CD14-positive monocyte (primary cell): ENCODE measurements at regions not wholly inside any gene's neighbourhood (a gene's known extent, or its start where the extent isn't known, plus 50 kb on each side); places are given as distances from the start of the nearest gene placed in this dataset.

Experiments used
- DNase-seq, 3 donors: peaks; one replicate each; pipeline ENCODE4 v3.0.0-alpha.2; 2011 to 2022
- H2AFZ ChIP-seq: 2 replicates; pipeline ENCODE4 v1.6.0; 2012; ENCODE audit warnings: mild to moderate bottlenecking, low read depth, low read length, inconsistent platforms; ENCODE audit not compliant: insufficient read depth, poor library complexity, severe bottlenecking
- H3K27ac ChIP-seq, 2 donors: 1 replicate in 1 of 2; 2 replicates in 1 of 2; pipeline ENCODE4 v1.5.1; 2012 to 2013; ENCODE audit warnings: low read length in 2 of 2, control low read depth in 1 of 2, inconsistent platforms in 1 of 2, low read depth in 1 of 2, mild to moderate bottlenecking in 1 of 2
- H3K27me3 ChIP-seq, 2 donors: one replicate each; pipeline versions ENCODE4 v1.6.0 to v1.6.1; 2011 to 2013; ENCODE audit warnings: low read length in 2 of 2; ENCODE audit not compliant: control insufficient read depth in 2 of 2, insufficient read depth in 2 of 2
- H3K36me3 ChIP-seq, 2 donors: replicated peaks in 1 of 2; 1 replicate in 1 of 2; 2 replicates in 1 of 2; pipeline versions ENCODE4 v1.5.1 to v1.6.1; 2012 to 2013; ENCODE audit warnings: low read length in 2 of 2, control low read depth in 1 of 2, inconsistent platforms in 1 of 2, mild to moderate bottlenecking in 1 of 2; ENCODE audit not compliant: insufficient read depth in 2 of 2, control insufficient read depth in 1 of 2
- H3K4me1 ChIP-seq, 2 donors: 1 replicate in 1 of 2; 2 replicates in 1 of 2; pipeline versions ENCODE4 v1.5.1 to v1.6.1; 2012 to 2013; ENCODE audit warnings: low read length in 2 of 2, control low read depth in 1 of 2, inconsistent platforms in 1 of 2, mild to moderate bottlenecking in 1 of 2, moderate library complexity in 1 of 2; ENCODE audit not compliant: insufficient read depth in 2 of 2, control insufficient read depth in 1 of 2
- H3K4me2 ChIP-seq: replicated peaks from 2 replicates; pipeline ENCODE3; 2012; ENCODE audit warnings: low read length, moderate library complexity, mild to moderate bottlenecking; ENCODE audit not compliant: poor library complexity, severe bottlenecking; ENCODE audit errors: extremely low read depth
- H3K4me3 ChIP-seq, 3 experiments: fragments of 200-600 bp in 1 of 3; sonication (generic) in 1 of 3; replicated peaks in 1 of 3; 1 replicate in 2 of 3; 2 replicates in 1 of 3; pipeline ENCODE4 v1.5.1; 2011 to 2013; ENCODE audit warnings: low read length in 3 of 3, mild to moderate bottlenecking in 3 of 3, control low read depth in 2 of 3, low read depth in 2 of 3, inconsistent platforms in 1 of 3, moderate library complexity in 1 of 3
- H3K79me2 ChIP-seq: 2 replicates; pipeline ENCODE4 v1.6.0; 2012; ENCODE audit warnings: mild to moderate bottlenecking, control low read depth, inconsistent platforms, low read length, moderate library complexity; ENCODE audit not compliant: insufficient read depth
- H3K9ac ChIP-seq: 2 replicates; pipeline ENCODE4 v1.6.0; 2017; ENCODE audit warnings: low read length, mild to moderate bottlenecking; ENCODE audit not compliant: insufficient read depth, poor library complexity, severe bottlenecking
- H3K9me3 ChIP-seq, 2 donors: replicated peaks in 1 of 2; 1 replicate in 1 of 2; 2 replicates in 1 of 2; pipeline versions ENCODE4 v1.5.1 to v1.6.1; 2012 to 2013; ENCODE audit warnings: low read length in 2 of 2, control low read depth in 1 of 2; ENCODE audit not compliant: control insufficient read depth in 1 of 2, insufficient read depth in 1 of 2
- H4K20me1 ChIP-seq: 2 replicates; pipeline ENCODE4 v1.6.0; 2012; ENCODE audit warnings: mild to moderate bottlenecking, low read length, control low read depth, moderate library complexity; ENCODE audit not compliant: insufficient read depth
- H3K27ac Mint-ChIP-seq, 7 donors: one replicate each; pipeline ENCODE4 v1.8.0; 2020; ENCODE audit warnings: mild to moderate bottlenecking in 7 of 7, mixed read lengths in 7 of 7, moderate library complexity in 6 of 7, inconsistent platforms in 2 of 7
- H3K27me3 Mint-ChIP-seq, 3 donors: one replicate each; pipeline ENCODE4 v1.8.0; 2021 to 2022; ENCODE audit warnings: low read depth in 3 of 3, mild to moderate bottlenecking in 3 of 3, mixed read lengths in 3 of 3, moderate library complexity in 3 of 3, inconsistent platforms in 1 of 3
- H3K36me3 Mint-ChIP-seq, 2 donors: one replicate each; pipeline ENCODE4 v1.8.0; 2020; ENCODE audit warnings: mixed read lengths in 2 of 2, inconsistent platforms in 1 of 2, mild to moderate bottlenecking in 1 of 2
- H3K4me1 Mint-ChIP-seq: one replicate; pipeline ENCODE4 v1.8.0; 2020; ENCODE audit warnings: mild to moderate bottlenecking, mixed read lengths
- H3K4me3 Mint-ChIP-seq, 2 donors: one replicate each; pipeline ENCODE4 v1.8.0; 2020; ENCODE audit warnings: mild to moderate bottlenecking in 2 of 2, mixed read lengths in 2 of 2, moderate library complexity in 1 of 2
- H3K9me3 Mint-ChIP-seq, 7 donors: one replicate each; pipeline ENCODE4 v1.8.0; 2020 to 2022; ENCODE audit warnings: mixed read lengths in 7 of 7, mild to moderate bottlenecking in 6 of 7, moderate library complexity in 6 of 7, inconsistent platforms in 2 of 7
- WGBS: methylation state at CpG from one replicate; pipeline ENCODE4 v1.1.5; 2013; ENCODE audit warnings: missing lambda C conversion rate; ENCODE audit not compliant: insufficient coverage; 5-methylcytosine and 5-hydroxymethylcytosine counted together
- intact Hi-C, 2 donors: fragments of 100-400 bp; cut with micrococcal nuclease; formaldehyde crosslinking; loops; one replicate each; pipeline versions ENCODE4 v1.15.0 to v1.15.1; 2023
- TF ChIP-seq, protein P1 (sequence below): fragments of 200-600 bp; IDR thresholded peaks from one replicate; pipeline ENCODE4 v1.8.0; 2022; ENCODE audit warnings: antibody characterized with exemption, mild to moderate bottlenecking

DNA sequence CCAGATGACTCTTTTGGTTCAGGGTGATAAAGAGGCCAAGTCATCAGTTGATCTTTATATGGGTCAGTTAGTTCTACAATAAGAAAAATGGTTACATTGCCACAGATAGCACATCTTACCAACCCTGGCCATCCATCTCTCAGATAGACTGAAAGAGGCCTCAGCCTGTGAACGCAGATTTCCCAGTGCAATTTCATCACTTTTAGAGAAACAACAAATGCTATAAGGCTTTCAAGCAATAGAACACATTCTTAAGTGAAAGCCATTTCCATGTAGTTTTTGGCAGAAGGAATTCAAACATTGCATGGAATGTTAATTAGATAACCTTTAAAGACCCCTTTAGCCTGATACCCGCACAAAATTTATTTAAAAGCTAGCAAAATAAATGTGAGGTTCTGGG lies 200.6 kb upstream of the ZBTB20 start:
- Histone ChIP-seq H3K4me3 (no peak overlapping the region), H3K36me3 (no peaks in the 10 kb centered on the region), H4K20me1 (no peaks in the 10 kb centered on the region), H3K4me2 (no peak overlapping the region), H3K27me3 (no peaks in the 10 kb centered on the region), H2AFZ (no peak overlapping the region), H3K4me1 (no peaks in the 10 kb centered on the region), H3K27ac (no peak overlapping the region), H3K9me3 (no peaks in the 10 kb centered on the region), H3K79me2 (no peaks in the 10 kb centered on the region), H3K9ac (no peak overlapping the region)
- no peak for DNase-seq
- Mint-ChIP-seq H3K9me3 (peaks cover 0 to 3% (median 2%) of the 10 kb centered on the region in 7 donors), H3K27ac (no peak overlapping the region), H3K4me3 (no peak overlapping the region), H3K27me3 (peaks cover 0 to 4% (median 1%) of the 10 kb centered on the region in 3 donors), H3K36me3 (no peaks in the 10 kb centered on the region), H3K4me1 (no peaks in the 10 kb centered on the region)
- intact Hi-C loops = no loop called here
- WGBS = 60% methylated on average over 1 of the region's 2 CpGs
- TF ChIP-seq, protein P1, sequence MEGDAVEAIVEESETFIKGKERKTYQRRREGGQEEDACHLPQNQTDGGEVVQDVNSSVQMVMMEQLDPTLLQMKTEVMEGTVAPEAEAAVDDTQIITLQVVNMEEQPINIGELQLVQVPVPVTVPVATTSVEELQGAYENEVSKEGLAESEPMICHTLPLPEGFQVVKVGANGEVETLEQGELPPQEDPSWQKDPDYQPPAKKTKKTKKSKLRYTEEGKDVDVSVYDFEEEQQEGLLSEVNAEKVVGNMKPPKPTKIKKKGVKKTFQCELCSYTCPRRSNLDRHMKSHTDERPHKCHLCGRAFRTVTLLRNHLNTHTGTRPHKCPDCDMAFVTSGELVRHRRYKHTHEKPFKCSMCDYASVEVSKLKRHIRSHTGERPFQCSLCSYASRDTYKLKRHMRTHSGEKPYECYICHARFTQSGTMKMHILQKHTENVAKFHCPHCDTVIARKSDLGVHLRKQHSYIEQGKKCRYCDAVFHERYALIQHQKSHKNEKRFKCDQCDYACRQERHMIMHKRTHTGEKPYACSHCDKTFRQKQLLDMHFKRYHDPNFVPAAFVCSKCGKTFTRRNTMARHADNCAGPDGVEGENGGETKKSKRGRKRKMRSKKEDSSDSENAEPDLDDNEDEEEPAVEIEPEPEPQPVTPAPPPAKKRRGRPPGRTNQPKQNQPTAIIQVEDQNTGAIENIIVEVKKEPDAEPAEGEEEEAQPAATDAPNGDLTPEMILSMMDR = no peak

DNA sequence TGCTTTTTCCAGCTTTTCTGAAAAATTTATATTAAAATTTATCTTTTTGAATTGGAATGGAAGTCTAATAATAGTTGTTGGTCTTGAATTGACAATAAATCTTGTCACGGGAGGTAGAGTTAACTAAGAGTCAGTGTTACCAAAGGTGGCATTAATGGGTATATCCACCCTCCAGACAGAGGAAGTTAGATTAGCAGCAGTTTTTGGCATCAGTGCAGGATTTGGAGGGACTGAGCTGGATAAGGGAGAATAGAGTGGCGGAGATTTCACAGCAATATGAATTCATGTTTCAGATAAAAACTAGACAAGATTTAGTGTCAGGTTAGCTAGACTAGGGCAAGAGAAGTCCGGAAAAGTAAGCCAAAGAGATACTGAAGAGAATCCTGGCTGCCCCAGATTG lies 201.3 kb upstream of the ZBTB20 start:
- no peak overlapping the region for H3K27ac Mint-ChIP-seq
- no peaks in the 10 kb centered on the region for H3K9me3 ChIP-seq
- no peak overlapping the region for H3K4me2 ChIP-seq
- H3K27me3 ChIP-seq = no peaks in the 10 kb centered on the region
- H2AFZ ChIP-seq = no peak overlapping the region
- H3K4me3 ChIP-seq = no peak overlapping the region
- peaks cover 0 to 3% (median under 1%) of the 10 kb centered on the region in 7 donors for H3K9me3 Mint-ChIP-seq
- H3K4me1 ChIP-seq = no peaks in the 10 kb centered on the region
- intact Hi-C loops = no loop called here
- no peak overlapping the region for H3K4me3 Mint-ChIP-seq
- H3K9ac ChIP-seq = no peak overlapping the region
- no peaks in the 10 kb centered on the region for H3K79me2 ChIP-seq
- H3K36me3 ChIP-seq = no peaks in the 10 kb centered on the region
- H3K27me3 Mint-ChIP-seq = peaks cover 0 to 5% (median 4%) of the 10 kb centered on the region in 3 donors
- no peaks in the 10 kb centered on the region for H3K4me1 Mint-ChIP-seq
- no peak for DNase-seq
- 93% methylated on average over 2 of the region's 3 CpGs for WGBS
- no peaks in the 10 kb centered on the region for H3K36me3 Mint-ChIP-seq
- H3K27ac ChIP-seq = no peak overlapping the region
- TF ChIP-seq, protein P1 = no peak
- no peaks in the 10 kb centered on the region for H4K20me1 ChIP-seq
